Activated T-cell treated with anti-CD3 and anti-CD28 coated beads, Interleukin-2, amount 50 U/mL, for 72 hours (primary cell): ENCODE measurements at regions not wholly inside any gene's neighbourhood (a gene's known extent, or its start where the extent isn't known, plus 50 kb on each side); places are given as distances from the start of the nearest gene placed in this dataset.
"Not testable (repeated sequence)": the region's sequence is repeated elsewhere in the genome, so short reads cannot be mapped to it uniquely, and the experiment has no call there.

Experiments used
- ATAC-seq, 2 donors: fragments of 150-1000 bp; cut with Tn5 transposase; replicated peaks in 1 of 2; 2 replicates each; pipeline ENCODE4 v1.10.0; 2021; ENCODE audit warnings: moderate library complexity in 2 of 2, mild to moderate bottlenecking in 1 of 2
- DNase-seq, 2 donors: peaks; one replicate each; pipeline ENCODE4 v3.0.0; 2021 to 2022; ENCODE audit warnings: mixed read lengths in 1 of 2
- H3K27ac Mint-ChIP-seq: one replicate; pipeline ENCODE4 v1.8.0; 2022; ENCODE audit warnings: mild to moderate bottlenecking, moderate library complexity, mixed read lengths
- H3K27me3 Mint-ChIP-seq: one replicate; pipeline ENCODE4 v1.8.0; 2022; ENCODE audit warnings: low read depth, mixed read lengths
- H3K36me3 Mint-ChIP-seq, 2 donors: one replicate each; pipeline ENCODE4 v1.8.0; 2022; ENCODE audit warnings: mixed read lengths in 2 of 2, mild to moderate bottlenecking in 1 of 2; ENCODE audit not compliant: insufficient read depth in 2 of 2
- H3K4me1 Mint-ChIP-seq: one replicate; pipeline ENCODE4 v1.8.0; 2022; ENCODE audit warnings: low read depth, mixed read lengths
- H3K4me3 Mint-ChIP-seq, 2 donors: one replicate each; pipeline ENCODE4 v1.8.0; 2022; ENCODE audit warnings: mild to moderate bottlenecking in 2 of 2, mixed read lengths in 2 of 2, moderate library complexity in 2 of 2
- H3K9me3 Mint-ChIP-seq, 2 donors: one replicate each; pipeline ENCODE4 v1.8.0; 2022; ENCODE audit warnings: mixed read lengths in 2 of 2

- Mint-ChIP-seq H3K9me3 (no peaks in the 10 kb centered on the region), H3K27ac (no peak overlapping the region), H3K4me3 (no peak overlapping the region), H3K4me1 (no peaks in the 10 kb centered on the region), H3K27me3 (peaks cover 2% of the 10 kb centered on the region), H3K36me3 (no peaks in the 10 kb centered on the region)
- ATAC-seq (no peak), DNase-seq (no peak)
These were observed 50.4 kb upstream of the CACUL1 start for GRCh38 chr10:118805146-118805545.

GRCh38 chr10:118807512-118808305 is 52.9 kb upstream of the CACUL1 start:
- Mint-ChIP-seq H3K9me3 (no peaks in the 10 kb centered on the region), H3K36me3 (no peaks in the 10 kb centered on the region), H3K27ac (no peak overlapping the region), H3K4me1 (no peaks in the 10 kb centered on the region), H3K4me3 (no peak overlapping the region), H3K27me3 (no peaks in the 10 kb centered on the region)
- ATAC-seq, result no peak
- no peak for DNase-seq

GRCh38 chr10:118808601-118809356 is 54.0 kb upstream of the CACUL1 start:
- Mint-ChIP-seq H3K4me1 (no peaks in the 10 kb centered on the region), H3K36me3 (no peaks in the 10 kb centered on the region), H3K9me3 (no peaks in the 10 kb centered on the region), H3K27ac (no peak overlapping the region), H3K27me3 (no peaks in the 10 kb centered on the region), H3K4me3 (no peak overlapping the region)
- DNase-seq (no peak), ATAC-seq (no peak)

DNA sequence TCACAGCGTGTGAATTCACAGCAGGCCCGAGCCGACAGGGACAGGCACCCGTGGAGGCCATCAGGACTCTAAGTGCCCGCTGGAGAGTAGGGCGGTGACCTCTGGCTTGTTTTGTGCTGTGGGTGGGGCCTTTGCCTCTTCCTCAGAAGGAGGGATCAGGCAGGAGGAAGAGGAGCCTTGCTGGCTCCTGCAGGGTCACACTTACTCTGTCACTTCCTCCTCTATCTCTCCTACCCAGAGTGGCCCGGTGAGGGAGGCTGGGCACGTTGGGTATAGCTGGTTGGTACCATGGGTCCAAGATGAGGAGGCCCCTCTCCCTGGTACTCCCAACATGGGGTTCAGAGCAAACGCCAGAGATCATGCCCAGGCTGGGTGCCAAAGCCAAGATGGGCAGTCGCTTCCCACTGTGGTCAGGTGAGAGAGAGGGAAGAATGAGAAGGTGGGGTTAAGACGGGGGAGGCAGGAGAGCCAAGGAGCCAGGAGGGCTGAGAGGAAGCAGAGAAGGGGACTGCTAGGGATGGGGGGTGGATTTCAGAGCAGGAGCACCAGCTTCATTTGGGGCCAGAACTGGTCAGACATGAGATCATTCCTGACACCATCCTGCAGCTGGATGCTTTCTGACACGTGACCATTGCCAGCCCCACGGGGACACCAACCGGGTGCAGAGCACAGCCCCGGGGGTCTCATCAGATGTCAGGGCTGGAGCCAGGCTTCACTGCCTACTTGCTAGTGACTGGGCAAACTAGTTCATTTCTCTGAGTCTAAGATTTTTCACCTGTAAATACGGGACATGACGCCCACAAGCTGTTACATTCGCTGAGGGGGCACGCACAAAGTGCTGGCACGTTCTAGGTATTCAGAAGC is 54.8 kb upstream of the CACUL1 start:
- Mint-ChIP-seq H3K4me3 (no peak overlapping the region), H3K27me3 (no peaks in the 10 kb centered on the region), H3K27ac (no peak overlapping the region), H3K9me3 (no peaks in the 10 kb centered on the region), H3K4me1 (no peaks in the 10 kb centered on the region), H3K36me3 (no peaks in the 10 kb centered on the region)
- ATAC-seq, result no peak
- DNase-seq, result no peak

DNA sequence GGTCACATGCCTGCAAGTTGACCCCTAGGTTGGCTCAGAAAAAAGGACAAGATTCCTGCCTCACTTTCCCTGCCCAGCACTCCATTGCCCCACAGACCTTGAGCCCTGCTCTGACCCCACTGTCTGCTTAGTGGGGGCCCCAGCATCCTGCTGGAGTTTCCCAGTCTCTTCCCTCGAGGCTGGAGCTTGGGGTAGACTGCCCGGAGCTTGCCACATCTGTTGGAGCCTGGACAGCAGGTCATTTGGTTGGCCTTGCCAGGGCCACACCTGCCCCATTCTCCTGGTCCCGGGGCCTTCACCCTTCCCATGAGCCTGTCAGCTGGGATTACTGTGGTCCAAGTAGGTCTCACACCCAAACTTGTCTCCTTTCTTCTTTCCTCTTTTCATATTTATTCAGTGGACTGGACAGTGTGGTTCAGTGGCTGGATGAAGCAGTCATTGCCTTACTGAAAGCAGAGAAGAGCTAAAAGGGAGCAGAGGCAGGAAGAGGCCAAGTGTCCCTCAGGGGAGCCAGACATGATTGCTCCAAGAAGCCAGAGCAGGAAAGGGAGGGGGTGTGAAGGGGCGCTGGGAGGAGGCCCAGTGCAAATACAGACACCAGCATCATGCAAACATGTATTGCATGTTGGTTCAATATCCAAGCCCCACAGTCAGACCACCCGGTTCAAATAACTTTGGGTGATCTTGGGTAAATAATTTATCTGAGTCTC is 56.2 kb upstream of the CACUL1 start:
- no peaks in the 10 kb centered on the region for H3K4me1 Mint-ChIP-seq
- H3K27ac Mint-ChIP-seq, result no peak overlapping the region
- ATAC-seq, result no peak
- no peak for DNase-seq
- no peaks in the 10 kb centered on the region for H3K27me3 Mint-ChIP-seq
- H3K36me3 Mint-ChIP-seq, result no peaks in the 10 kb centered on the region
- H3K9me3 Mint-ChIP-seq, result no peaks in the 10 kb centered on the region
- no peak overlapping the region for H3K4me3 Mint-ChIP-seq

DNA sequence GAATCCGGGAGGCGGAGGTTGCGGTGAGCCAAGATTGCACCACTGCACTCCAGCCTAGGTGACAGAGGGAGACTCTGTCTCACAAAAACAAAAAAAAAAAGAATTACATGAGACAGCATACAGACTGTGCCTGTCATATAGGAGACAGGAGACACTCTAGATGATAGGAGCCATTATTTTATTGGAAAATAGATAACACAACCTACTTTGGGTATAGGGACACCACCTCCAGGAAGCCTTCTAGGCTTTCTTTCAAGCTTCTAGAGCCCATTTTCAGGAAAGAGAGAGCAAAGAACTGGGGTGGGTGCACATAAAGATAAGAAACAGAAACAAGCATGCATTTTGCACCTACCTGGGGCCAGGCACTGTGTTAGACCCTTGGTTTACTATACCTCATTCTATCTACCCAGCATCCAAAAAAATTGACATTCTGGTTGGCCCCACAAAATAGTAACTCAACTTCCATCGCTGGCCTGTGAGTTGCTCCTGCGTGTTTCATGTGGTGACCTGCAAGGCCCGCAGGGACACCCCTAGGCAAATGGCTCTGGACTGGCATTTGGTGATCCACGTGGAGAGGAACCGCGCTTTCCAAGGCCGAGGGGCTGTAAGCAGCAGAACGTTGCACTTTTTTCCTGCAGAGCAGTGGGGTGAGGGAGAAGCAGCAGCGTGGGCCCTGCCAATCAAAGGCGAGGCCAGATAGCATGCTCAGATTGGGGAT is 57.1 kb upstream of the CACUL1 start:
- H3K27me3 Mint-ChIP-seq, result no peaks in the 10 kb centered on the region
- H3K4me3 Mint-ChIP-seq, result no peak overlapping the region
- no peaks in the 10 kb centered on the region for H3K9me3 Mint-ChIP-seq
- H3K36me3 Mint-ChIP-seq, result no peaks in the 10 kb centered on the region
- H3K4me1 Mint-ChIP-seq, result no peaks in the 10 kb centered on the region
- ATAC-seq (no peak), DNase-seq (no peak)
- H3K27ac Mint-ChIP-seq, result no peak overlapping the region

DNA sequence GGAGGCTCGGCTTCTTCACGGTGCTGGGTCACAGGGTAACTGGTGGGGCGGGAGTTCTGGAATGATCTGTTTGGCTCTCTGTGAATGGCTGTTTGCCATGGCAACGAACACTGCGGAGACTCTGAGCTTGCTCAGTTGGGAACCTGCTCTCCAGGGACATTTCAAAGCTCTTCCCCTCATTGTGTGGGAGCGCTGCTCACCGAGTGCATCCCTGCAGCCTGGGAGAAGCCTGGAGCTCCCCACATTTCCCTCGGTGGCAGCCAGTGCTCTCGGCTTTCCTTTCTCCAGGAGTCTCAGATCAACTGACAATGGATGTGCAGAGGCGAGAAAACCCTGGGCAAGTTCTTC is 57.6 kb upstream of the CACUL1 start:
- no peak for DNase-seq
- Mint-ChIP-seq H3K4me1 (no peaks in the 10 kb centered on the region), H3K4me3 (no peak overlapping the region), H3K36me3 (no peaks in the 10 kb centered on the region), H3K27me3 (no peaks in the 10 kb centered on the region), H3K27ac (no peak overlapping the region), H3K9me3 (no peaks in the 10 kb centered on the region)
- no peak for ATAC-seq

DNA sequence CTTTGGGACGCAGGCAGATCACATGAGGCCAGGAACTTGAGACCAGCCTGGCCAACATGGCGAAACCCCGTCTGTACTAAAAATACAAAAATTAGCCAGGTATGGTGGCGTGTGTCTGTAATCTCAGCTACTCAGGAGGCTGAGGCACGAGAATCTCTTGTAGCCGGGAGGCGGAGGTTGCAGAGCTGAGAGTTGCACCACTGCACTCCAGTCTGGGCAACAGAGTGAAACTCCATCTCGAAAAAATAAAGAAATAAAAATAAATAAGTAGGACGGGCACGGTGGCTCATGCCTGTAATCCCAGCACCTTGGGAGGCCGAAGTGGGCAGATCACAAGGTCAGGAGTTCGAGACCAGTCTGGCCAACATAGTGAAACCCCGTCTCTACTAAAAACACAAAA is 58.2 kb upstream of the CACUL1 start:
- H3K4me1 Mint-ChIP-seq, H3K27ac Mint-ChIP-seq, H3K4me3 Mint-ChIP-seq, DNase-seq, H3K36me3 Mint-ChIP-seq, ATAC-seq, H3K27me3 Mint-ChIP-seq, H3K9me3 Mint-ChIP-seq: not testable (repeated sequence)

DNA sequence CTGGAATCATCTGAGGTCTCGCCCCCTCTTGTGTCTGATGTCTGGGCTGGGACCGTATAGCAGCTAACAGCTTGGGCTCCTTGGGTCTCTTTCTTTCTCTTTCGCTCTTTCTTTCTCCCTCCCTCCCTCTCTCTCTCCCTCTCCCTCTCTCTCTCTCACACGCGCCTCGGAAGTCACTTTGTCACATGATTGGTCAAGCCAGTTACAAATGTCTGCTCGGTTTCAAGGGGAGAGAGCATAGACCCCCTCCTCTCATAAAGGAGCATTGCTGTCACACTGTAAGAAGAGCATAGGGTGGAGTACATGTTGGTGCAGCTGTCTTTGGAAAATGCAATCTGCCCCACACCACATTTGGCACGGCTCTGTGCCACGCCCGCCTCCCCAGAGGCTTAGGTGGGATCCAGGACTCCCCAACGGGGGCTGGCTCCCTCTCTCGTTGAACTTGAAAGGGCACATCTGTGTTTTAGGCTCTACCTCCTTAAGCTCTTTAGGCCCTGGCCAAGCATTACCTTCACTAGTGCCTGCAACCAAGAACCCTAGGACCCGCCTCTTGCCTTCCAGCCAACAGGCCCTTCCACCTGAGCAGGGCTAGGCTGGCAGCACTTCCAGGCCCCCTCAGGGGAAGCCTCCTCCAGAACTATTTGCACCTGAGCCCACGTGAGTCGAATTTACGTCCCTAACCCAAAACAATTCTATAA is 61.9 kb upstream of the CACUL1 start:
- DNase-seq (no peak), ATAC-seq (no peak)
- no peak overlapping the region for H3K27ac Mint-ChIP-seq
- H3K4me1 Mint-ChIP-seq, result no peaks in the 10 kb centered on the region
- H3K36me3 Mint-ChIP-seq, result no peaks in the 10 kb centered on the region
- H3K9me3 Mint-ChIP-seq, result no peaks in the 10 kb centered on the region
- H3K27me3 Mint-ChIP-seq, result no peaks in the 10 kb centered on the region
- no peak overlapping the region for H3K4me3 Mint-ChIP-seq

DNA sequence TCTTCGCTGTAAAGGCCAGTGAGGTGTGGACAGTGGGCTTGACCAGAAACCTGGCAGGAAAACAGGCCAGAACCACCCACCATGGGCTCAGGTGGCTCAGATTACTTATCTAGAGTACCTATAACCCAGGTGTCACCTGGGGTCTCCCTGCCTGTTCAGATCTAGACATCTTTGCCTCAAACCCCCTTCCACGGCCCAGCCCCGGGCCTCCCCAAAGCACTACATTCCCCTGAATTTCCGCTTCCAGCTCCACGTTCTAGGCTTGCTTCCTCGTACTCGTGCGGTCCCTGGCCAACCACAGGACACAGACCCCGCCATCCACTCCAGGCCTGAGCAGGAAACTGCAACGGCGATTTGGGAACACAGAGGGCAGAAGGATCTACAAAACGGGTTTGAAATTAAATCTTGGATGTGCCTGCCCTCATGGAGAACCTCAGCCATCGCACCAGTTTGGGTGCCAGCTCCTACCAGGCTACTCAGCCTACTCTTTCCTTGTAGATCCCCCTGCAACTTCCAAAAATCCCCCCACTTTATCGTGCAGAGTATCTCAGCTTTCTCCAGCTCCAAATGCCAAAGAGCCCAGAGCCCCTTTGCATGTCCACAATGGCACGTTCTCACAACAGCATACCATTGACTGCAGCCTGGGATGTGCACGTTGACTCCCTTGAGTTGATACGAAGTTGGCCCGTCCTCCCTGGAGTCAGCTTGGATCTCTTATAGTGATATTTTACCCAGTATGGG is 62.7 kb upstream of the CACUL1 start:
- Mint-ChIP-seq H3K27ac (no peak overlapping the region), H3K27me3 (no peaks in the 10 kb centered on the region), H3K4me1 (no peaks in the 10 kb centered on the region), H3K9me3 (no peaks in the 10 kb centered on the region), H3K4me3 (no peak overlapping the region), H3K36me3 (no peaks in the 10 kb centered on the region)
- DNase-seq (no peak), ATAC-seq (no peak)

GRCh38 chr10:118818621-118819221 is 64.0 kb upstream of the CACUL1 start:
- H3K4me3 Mint-ChIP-seq, result no peak overlapping the region
- no peak overlapping the region for H3K27ac Mint-ChIP-seq
- H3K4me1 Mint-ChIP-seq, result no peaks in the 10 kb centered on the region
- no peaks in the 10 kb centered on the region for H3K36me3 Mint-ChIP-seq
- H3K9me3 Mint-ChIP-seq, result no peaks in the 10 kb centered on the region
- ATAC-seq, result no peak
- H3K27me3 Mint-ChIP-seq, result no peaks in the 10 kb centered on the region
- no peak for DNase-seq
